ENCODE measurements at regions not wholly inside any gene's neighbourhood (a gene's known extent, or its start where the extent isn't known, plus 50 kb on each side); places are given as distances from the start of the nearest gene placed in this dataset.

DNA sequence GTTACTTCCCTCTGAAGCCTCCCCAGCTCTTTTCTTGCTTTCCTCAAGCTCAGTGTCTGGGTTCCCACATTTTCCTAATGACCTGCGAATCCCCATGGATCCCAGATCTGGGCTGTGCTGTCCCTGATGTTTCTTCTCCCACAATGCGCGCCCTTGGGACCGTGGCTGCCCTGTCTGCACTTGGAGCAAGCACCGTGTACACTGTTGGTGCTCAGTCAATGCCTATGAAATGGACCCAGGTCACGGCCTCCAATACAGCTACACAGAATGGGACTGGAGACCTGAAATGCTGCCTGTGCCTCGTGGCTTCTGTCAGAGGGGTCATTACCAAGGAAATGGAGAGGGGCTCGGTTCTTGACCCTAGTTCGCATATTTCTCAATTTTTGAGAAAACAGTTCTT lies 160.1 kb upstream of the SOX1 start:
- intact Hi-C loops (cut with DNase I), result no loop called here
- Histone ChIP-seq H3K36me3 (replicated peaks in 1 of 2; ENCODE audit: insufficient read depth in 1 of 2, low read depth in 2 of 2) (no peaks in the 10 kb centered on the region), H3K27ac (no peak overlapping the region), H3K9me3 (no peaks in the 10 kb centered on the region), H3K4me3 (no peak overlapping the region), H3K27me3 (no peaks in the 10 kb centered on the region), H3K4me1 (no peaks in the 10 kb centered on the region)
- no peak for TF ChIP-seq POLR2A (IDR thresholded peaks at IDR 0.05)
- TF ChIP-seq, protein P1, sequence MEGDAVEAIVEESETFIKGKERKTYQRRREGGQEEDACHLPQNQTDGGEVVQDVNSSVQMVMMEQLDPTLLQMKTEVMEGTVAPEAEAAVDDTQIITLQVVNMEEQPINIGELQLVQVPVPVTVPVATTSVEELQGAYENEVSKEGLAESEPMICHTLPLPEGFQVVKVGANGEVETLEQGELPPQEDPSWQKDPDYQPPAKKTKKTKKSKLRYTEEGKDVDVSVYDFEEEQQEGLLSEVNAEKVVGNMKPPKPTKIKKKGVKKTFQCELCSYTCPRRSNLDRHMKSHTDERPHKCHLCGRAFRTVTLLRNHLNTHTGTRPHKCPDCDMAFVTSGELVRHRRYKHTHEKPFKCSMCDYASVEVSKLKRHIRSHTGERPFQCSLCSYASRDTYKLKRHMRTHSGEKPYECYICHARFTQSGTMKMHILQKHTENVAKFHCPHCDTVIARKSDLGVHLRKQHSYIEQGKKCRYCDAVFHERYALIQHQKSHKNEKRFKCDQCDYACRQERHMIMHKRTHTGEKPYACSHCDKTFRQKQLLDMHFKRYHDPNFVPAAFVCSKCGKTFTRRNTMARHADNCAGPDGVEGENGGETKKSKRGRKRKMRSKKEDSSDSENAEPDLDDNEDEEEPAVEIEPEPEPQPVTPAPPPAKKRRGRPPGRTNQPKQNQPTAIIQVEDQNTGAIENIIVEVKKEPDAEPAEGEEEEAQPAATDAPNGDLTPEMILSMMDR (IDR thresholded peaks at IDR 0.05), result no peak
- WGBS, 2 donors, result 65 to 72% methylated on average over 9 of the region's 9 CpGs
- DNase-seq (peak in 1 of 4 donors; percentile 5), ATAC-seq (no peak)

DNA sequence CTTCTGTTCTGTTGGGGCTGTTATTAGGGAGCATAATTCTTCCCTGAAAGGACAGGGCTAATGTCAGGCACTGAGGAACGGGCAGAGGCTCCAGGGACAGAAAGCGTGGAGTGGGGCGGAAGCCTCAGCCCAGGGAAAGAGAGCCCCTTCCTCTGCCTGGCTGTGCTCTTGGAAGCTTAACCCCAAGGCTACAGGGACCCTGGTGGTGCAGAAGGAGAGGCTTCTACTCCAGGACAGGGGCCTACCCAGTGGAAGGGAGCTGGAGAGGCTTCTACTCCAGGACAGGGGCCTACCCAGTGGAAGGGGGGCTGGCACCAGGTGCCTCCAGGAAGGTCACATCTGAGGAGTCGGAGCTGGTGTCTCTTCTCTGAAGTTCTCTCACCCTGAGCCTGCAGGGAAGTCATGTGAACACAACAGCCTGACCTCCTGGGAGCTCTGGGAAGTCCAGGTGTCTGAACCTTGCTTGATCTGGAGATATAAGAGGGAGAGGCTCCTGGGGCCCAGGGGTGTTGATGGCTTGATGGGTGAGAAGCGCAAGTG lies 159.5 kb upstream of the SOX1 start:
- 62 to 87% methylated on average over 5 of the region's 5 CpGs for WGBS, 2 donors
- ATAC-seq, result no peak
- no peaks in the 10 kb centered on the region for H3K27me3 ChIP-seq

DNA sequence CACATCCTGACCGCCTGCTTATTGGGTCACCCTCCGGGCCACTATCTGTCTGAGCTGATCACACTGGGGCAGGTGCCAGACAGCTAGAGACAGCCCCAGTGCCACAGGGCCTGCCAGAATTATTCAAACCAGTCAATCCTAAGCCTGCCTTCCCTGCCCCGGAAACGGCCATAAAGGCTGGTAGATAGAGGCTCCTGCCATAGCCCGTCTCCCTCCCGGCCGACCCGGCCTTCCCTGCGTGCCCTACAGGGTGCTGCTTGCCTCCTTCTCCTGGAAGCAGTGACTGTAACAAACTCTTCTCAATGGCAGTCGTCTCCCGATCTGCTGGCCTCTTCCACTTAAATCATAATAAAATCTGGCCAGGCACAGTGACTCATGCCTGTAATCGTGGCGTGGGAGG lies 158.6 kb upstream of the SOX1 start:
- H3K36me3 ChIP-seq (replicated peaks in 1 of 2; ENCODE audit: insufficient read depth in 1 of 2, low read depth in 2 of 2), result no peaks in the 10 kb centered on the region
- H3K27ac ChIP-seq, result no peak overlapping the region
- intact Hi-C loops (cut with DNase I), result no loop called here
- 59 to 61% methylated on average over 12 to 13 of the region's 13 CpGs for WGBS, 2 donors
- no peak for ATAC-seq
- no peak overlapping the region for H3K4me3 ChIP-seq
- no peaks in the 10 kb centered on the region for H3K4me1 ChIP-seq
- no peaks in the 10 kb centered on the region for H3K27me3 ChIP-seq
- TF ChIP-seq POLR2A (IDR thresholded peaks at IDR 0.05), result no peak
- TF ChIP-seq, protein P1 (IDR thresholded peaks at IDR 0.05), result no peak
- peak in 1 of 4 donors; percentile 5 for DNase-seq
- H3K9me3 ChIP-seq, result no peaks in the 10 kb centered on the region

More for the DNA sequence above, 159.5 kb upstream of the SOX1 start:
- peak in 1 of 4 donors; percentile 4 for DNase-seq
- intact Hi-C loops (cut with DNase I), result no loop called here
- TF ChIP-seq, protein P1 (IDR thresholded peaks at IDR 0.05), result no peak
- no peak for TF ChIP-seq POLR2A (IDR thresholded peaks at IDR 0.05)
- Histone ChIP-seq H3K4me1 (no peaks in the 10 kb centered on the region), H3K4me3 (no peak overlapping the region), H3K27ac (no peak overlapping the region), H3K9me3 (no peaks in the 10 kb centered on the region), H3K36me3 (replicated peaks in 1 of 2; ENCODE audit: insufficient read depth in 1 of 2, low read depth in 2 of 2) (no peaks in the 10 kb centered on the region)

DNA sequence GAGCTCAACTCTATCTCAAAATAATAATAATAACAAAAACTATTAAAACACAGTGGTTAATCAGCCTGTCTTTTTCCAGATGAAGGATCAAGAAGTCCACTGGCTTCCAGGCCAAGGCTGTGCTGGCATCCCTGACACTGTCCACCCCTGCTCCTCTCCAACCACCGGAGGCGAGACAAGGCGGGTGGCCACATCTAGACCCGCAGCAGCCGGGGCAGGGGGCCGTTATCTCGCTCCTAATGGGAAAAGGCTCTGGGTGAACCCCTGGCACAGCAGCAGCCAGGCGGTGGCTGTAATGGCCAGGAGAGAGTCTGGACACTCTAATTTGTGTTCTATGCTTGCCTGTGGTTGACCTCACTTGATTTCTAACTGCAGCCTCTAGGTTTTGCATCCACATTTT lies 158.0 kb upstream of the SOX1 start:
- H3K27ac ChIP-seq, result no peak overlapping the region
- no peaks in the 10 kb centered on the region for H3K4me1 ChIP-seq
- H3K36me3 ChIP-seq (replicated peaks in 1 of 2; ENCODE audit: insufficient read depth in 1 of 2, low read depth in 2 of 2), result no peaks in the 10 kb centered on the region
- no peaks in the 10 kb centered on the region for H3K9me3 ChIP-seq
- H3K4me3 ChIP-seq, result no peak overlapping the region
- no peak for DNase-seq
- WGBS, 2 donors, result 64 to 76% methylated on average over 7 to 8 of the region's 8 CpGs
- ATAC-seq, result no peak
- no peaks in the 10 kb centered on the region for H3K27me3 ChIP-seq
- TF ChIP-seq, protein P1 (IDR thresholded peaks at IDR 0.05), result no peak
- no peak for TF ChIP-seq POLR2A (IDR thresholded peaks at IDR 0.05)
- intact Hi-C loops (cut with DNase I), result no loop called here

- ATAC-seq (no peak), DNase-seq (peak in 1 of 4 donors; percentile 5)
- 62 to 81% methylated on average over 12 of the region's 12 CpGs for WGBS, 2 donors
- no peaks in the 10 kb centered on the region for H3K9me3 ChIP-seq
- H3K4me3 ChIP-seq, result no peak overlapping the region
- no peaks in the 10 kb centered on the region for H3K27me3 ChIP-seq
- H3K4me1 ChIP-seq, result no peaks in the 10 kb centered on the region
- intact Hi-C loops (cut with DNase I), result no loop called here
- no peaks in the 10 kb centered on the region for H3K36me3 ChIP-seq (replicated peaks in 1 of 2; ENCODE audit: insufficient read depth in 1 of 2, low read depth in 2 of 2)
- H3K27ac ChIP-seq, result no peak overlapping the region
- TF ChIP-seq, protein P1 (IDR thresholded peaks at IDR 0.05), result no peak
- no peak for TF ChIP-seq POLR2A (IDR thresholded peaks at IDR 0.05)
Measured at GRCh38 chr13:111909501-111909900, 157.4 kb upstream of the SOX1 start.

All from body of pancreas (tissue), 4 donors.